NK-92 treated with Interleukin-12 subunit alpha and Interleukin-12 subunit beta, amount 100 ng/mL, for 24 hours (cell line): ENCODE measurements at regions not wholly inside any gene's neighbourhood (a gene's known extent, or its start where the extent isn't known, plus 50 kb on each side); places are given as distances from the start of the nearest gene placed in this dataset.

Experiments
- DNase-seq: peaks from one replicate; lab custom pipeline; 2025; lab: John Stamatoyannopoulos, UW

GRCh38 chr13:34040863-34041262, 222.9 kb downstream of the RFC3 start:
- DNase-seq, result no peak

- no peak for DNase-seq
Observed at GRCh38 chr13:34044041-34044440, 226.1 kb downstream of the RFC3 start.

DNA sequence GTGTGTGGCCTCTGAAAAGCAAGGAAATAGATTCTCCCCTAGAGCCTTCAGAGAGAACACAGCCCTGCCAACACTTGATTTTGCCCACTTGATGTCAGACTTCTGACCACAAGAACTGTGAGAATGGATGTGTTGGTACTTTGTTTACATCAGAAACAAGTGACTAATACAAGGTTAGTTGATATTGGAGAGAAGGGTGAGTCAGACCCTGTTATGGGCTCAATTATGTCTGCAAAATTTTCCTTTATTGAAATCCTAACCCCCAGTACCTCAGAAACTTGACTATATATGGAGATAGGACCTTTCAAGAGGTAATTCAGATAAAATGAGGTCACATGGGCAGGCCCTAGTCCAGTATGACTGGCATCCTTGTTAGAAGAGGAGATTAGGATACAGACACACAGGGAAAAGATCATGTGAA, 226.7 kb downstream of the RFC3 start:
- no peak for DNase-seq

DNA sequence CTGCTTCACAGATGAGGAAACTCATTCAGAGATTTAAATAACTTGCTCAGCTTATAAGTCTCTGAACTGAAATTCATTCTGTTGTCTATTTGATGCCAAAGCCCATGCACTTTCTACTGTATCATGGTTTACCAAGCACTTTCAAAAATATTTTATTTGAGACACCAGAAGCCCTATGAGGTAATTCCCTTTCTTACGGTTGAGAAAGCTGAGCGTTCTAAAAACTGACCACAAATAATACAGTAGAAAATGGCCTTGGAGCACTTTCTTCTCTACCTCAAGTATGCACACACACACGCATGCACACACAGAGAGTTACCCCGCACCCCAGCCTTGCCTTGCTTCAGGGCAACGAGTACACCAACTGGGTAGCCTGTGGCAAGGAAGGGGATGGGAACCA, 228.5 kb downstream of the RFC3 start:
- no peak for DNase-seq

- no peak for DNase-seq
Observed at GRCh38 chr13:34048652-34049051, 230.7 kb downstream of the RFC3 start.

GRCh38 chr13:34056733-34057258, 238.8 kb downstream of the RFC3 start:
- no peak for DNase-seq

DNA sequence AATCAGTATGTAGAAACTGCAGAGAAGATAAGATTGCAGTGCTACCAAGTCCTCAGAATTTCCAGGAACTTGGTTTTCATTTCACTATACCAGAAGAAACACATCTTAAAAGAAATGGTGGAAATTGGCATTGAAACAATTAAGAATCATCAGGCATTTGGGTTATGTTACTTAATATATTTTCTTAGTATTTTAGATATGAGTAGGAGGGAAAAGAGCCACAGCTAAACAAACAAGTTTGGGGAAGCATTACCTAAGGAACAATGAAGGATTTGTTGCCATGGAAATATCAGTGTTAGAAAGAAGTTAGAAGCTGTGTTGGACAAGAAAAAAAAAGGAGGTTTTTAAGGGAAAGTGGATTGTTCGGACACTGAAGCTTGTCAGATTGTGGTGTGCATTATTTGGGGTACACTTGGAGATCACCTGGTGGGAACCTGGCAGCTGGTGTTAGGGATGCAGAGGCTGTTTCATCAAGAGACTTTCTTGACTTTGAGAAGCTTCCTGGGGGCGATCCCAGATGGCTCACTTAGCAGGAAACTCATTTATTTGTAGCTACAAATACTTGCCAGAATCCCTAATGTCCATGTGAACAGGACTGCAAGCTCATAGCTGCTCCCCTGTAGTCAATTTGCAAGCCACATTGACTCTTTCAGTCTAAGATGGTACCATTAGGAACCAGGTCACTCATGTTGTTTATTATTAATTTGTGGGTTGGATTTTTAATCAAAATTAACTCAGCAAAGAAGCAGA, 246.7 kb downstream of the RFC3 start:
- DNase-seq, result no peak

DNA sequence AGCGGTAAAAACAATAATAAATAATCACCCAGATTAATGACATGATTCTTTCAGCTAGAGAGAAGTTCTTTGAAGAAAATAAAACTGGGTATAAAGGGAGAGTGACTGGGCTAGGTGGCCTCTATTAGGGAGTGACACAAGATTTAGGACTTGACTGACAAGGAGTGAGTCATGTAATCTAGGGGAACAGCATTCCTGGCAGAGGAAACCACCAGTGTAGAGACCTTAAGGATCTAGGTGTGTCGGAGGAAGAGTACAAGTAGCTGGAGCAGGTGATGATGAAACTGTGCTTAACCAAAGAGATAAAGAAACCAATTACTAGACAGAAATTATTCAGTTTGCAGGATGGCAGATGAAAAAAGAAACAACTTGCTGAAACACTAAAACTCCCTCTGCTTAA, 248.0 kb downstream of the RFC3 start:
- no peak for DNase-seq

- DNase-seq, result no peak
Observed at GRCh38 chr13:34066344-34066743, 248.4 kb downstream of the RFC3 start.

DNA sequence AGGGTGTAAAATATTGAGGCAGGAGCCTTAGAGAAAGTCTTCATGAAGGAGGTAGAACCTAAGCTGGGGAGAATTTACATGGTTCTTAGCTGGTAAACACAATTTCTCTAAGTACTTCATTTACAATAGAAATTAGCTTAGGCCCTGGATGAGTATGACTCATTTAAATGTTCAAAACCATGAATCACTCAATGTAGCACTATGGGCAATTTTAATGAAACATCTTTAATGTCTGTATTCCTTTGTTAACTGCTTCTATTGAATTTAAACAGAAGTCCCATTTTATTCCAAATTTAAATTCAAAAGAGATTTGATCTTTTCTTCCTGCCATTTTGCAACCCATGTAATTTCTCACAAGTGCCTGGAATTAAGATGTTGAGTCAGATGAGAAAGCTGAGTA, 252.1 kb downstream of the RFC3 start:
- no peak for DNase-seq

DNA sequence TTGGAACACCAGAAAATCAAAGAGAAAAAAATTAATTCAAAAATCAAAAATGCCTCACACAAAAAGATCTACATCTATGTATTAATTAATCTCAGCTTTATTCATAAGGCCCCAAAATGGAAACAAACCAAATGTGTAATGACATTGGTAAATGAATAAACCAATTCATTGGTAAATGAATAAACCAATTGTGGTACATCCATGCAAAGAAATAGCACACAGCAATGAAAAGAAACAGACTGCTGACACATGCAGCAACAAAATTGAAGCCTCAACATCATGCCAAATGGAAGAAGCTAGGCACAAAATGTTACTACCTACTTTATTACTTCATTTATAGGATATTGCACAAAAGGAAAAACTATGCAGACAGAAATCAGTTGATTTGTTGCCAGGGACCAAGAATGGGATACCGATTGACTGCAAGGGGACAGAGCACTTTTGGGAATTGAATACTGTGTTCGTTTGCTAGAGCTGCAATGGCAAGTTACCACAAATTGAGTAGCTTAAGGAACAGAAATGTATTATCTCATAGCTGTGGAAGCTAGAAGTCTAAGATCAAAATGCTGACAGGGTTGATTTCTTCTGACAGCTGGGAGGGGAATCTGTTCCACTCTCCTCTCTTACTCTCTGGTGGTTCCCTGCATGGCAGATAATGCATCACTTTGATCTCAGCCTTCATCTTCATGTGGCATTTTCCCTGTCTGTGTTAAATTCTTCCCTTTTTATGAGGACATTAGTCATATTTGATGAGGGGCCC, 252.8 kb downstream of the RFC3 start:
- DNase-seq, result no peak

GRCh38 chr13:34076319-34076718, 258.4 kb downstream of the RFC3 start:
- no peak for DNase-seq

DNA sequence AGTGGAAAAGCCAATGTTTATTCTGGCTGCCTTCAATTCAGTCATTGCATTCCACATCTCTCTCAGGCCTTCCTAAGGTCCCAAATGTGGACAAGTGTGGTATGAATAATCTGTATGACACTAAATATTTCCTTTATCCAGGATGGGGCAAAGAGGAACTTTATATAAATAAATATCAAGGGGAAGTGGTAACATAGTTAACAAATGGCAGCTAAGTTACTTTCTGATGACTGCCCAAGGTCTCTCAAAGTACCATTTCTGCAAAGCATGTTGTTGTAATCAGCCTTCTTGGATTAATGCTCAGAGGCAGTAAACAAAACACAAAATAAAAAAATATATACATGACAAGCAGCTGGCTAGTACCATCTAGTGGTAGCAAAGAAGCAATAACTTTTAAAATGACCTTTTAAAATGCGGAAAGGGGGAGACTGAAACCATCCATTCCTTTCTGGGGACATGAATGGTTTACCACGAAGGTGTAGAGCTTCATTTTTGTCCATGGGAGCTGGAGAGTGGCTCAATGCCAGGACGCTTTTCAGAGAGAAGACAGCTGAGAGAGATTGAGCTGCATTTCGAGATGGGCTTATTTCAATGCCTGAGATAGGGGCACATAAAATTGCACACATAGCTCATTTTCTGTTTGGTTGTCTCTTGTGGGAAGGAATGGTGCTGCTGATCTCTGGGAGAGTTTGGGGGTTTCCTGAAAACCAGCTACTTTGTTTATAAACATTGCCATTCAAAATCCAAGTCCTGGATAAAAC, 259.2 kb downstream of the RFC3 start:
- DNase-seq, result no peak

DNA sequence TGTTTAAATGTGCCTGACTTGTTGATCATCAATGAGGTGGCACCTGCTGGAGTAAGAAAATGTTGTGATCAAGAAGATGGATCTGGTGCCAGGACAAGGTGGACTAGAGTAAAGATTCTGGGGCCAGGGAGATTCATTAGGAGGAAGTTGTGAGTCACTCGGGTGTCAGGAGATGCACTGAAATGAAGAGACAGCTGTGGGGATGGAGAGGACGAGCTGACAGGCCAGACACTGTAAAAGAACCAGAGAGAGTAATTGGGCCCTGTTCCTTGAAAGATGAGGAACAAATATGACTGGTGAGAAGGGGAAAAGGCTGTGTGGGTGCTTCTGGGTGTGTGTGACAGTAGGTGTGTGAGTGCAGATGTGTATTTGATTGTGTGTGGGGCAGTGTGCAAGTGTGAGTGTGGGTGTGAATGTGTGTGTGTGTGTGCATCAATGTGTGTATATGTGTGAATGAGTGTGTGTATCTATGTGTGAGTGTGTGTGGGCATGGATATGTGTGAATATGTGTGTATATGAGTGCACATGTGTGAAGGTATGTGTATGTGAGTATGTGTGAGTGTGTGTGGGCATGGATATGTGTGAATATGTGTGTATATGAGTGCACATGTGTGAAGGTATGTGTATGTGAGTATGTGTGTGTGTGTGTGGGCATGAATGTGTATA, 260.5 kb downstream of the RFC3 start:
- DNase-seq, result no peak

DNA sequence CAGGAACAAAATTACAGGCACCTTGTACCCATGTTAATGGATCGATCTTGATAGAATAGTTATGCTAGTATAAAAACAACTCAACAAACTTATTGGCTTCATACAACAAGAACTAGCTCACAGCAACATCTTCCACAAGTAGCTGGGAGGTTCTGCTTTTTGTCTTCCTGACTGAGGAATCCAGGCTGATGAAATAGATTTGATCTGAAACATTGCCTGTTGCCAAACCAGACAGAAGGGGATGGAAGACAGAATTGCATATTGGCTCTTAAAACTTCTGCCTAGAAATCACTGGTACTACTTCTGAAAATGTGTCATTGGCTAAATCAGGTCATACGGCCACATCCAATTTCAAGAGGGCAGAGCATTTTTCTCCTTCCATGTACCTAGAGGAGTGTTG, 267.3 kb downstream of the RFC3 start:
- no peak for DNase-seq

- DNase-seq, result no peak
Observed at GRCh38 chr13:34086281-34086680, 268.3 kb downstream of the RFC3 start.

- DNase-seq, result no peak
Observed at GRCh38 chr13:34087791-34088190, 269.8 kb downstream of the RFC3 start.

DNA sequence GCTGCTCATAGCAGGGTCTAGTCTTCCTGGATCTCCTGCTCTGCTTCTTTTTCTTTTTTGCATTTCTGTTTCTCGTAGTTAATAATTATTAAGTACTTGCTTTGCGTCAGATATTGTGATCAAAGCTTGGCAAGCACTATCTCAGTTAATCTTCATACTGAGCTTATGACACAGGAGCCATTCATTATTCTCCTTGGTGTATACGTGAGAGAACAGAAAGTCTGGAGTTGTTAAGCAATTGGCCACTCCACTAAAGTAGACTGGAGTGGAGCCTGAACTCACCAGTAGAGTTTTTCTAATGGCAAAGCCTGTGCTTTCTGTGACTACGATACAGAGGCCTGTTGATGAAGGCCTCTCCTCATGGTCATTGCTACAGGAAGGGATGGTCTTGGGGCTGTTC, 285.9 kb downstream of the RFC3 start:
- DNase-seq, result no peak

DNA sequence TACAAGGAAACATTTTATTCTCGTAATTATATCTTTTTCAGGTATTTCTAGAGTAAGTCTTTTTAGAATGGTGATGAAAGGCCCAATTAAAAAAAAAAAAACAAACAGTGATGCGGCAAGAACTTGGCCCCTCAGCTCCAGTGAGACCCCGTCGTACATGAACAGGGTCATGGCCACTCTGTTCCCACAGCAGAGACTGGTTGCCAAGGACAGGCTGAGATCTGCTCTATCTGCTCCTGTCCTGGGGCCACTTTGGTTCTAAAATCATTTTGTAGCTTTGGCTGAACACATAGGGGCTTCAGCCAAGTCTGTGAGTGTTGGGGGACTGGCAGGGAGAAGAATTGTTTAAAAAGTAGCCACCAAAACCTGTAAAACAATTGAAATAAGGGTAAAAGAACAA, 286.9 kb downstream of the RFC3 start:
- DNase-seq, result no peak

- DNase-seq, result no peak
Observed at GRCh38 chr13:34107806-34108205, 289.9 kb downstream of the RFC3 start.

GRCh38 chr13:34108410-34108809, 290.5 kb downstream of the RFC3 start:
- DNase-seq, result no peak

- DNase-seq, result no peak
Observed at GRCh38 chr13:34114581-34114980, 296.6 kb downstream of the RFC3 start.
